Endothelial cell of umbilical vein (primary cell): ENCODE measurements at regions not wholly inside any gene's neighbourhood (a gene's known extent, or its start where the extent isn't known, plus 50 kb on each side); places are given as distances from the start of the nearest gene placed in this dataset.
"Not testable (repeated sequence)": the region's sequence is repeated elsewhere in the genome, so short reads cannot be mapped to it uniquely, and the experiment has no call there.

Experiments used
- BruUV-seq: library from RNA; stranded (reverse); fragments of 400-500 nt; replicated peaks from 2 replicates; lab custom pipeline; 2021; lab: Mats Ljungman, UMichigan
- CTCF ChIA-PET: fragments of 300-600, 350-600 bp; sonication (Branson Sonifier 250); formaldehyde crosslinking; loops from one replicate; lab custom pipeline; 2021; ENCODE audit warnings: antibody characterized with exemption, inconsistent platforms; lab: Charles Lee
- POLR2A ChIA-PET: fragments of 300-600, 350-600 bp; sonication (Branson Sonifier 250); formaldehyde crosslinking; loops from one replicate; lab custom pipeline; 2021; ENCODE audit warnings: antibody characterized with exemption, inconsistent platforms; lab: Charles Lee
- DNase-seq: peaks from one replicate; pipeline ENCODE4 v3.0.0-alpha.2; 2011; ENCODE audit warnings: low read depth, low spot score
- FAIRE-seq: peaks from 2 replicates; lab custom pipeline; 2011; peaks lifted over from hg19 to GRCh38; lab: Jason Lieb, UNC
- H2AFZ ChIP-seq: 2 replicates; pipeline ENCODE4 v1.6.0; 2012; ENCODE audit warnings: low read depth, low read length, control low read depth, inconsistent platforms
- H3K27ac ChIP-seq: 2 replicates; pipeline ENCODE4 v1.5.1; 2011; ENCODE audit warnings: low read depth, mild to moderate bottlenecking, control low read depth, low read length, moderate library complexity; ENCODE audit not compliant: insufficient read depth
- H3K27me3 ChIP-seq, 2 experiments: 2 replicates each; pipeline versions ENCODE4 v1.6.0 to v1.6.1; 2011; ENCODE audit warnings: low read length in 2 of 2, mixed read lengths in 1 of 2; ENCODE audit not compliant: control insufficient read depth in 2 of 2, insufficient read depth in 2 of 2
- H3K36me3 ChIP-seq, 2 experiments: 2 replicates in 1 of 2; 3 replicates in 1 of 2; pipeline ENCODE4 v1.5.1; 2011; ENCODE audit warnings: low read length in 2 of 2, mild to moderate bottlenecking in 1 of 2, moderate library complexity in 1 of 2; ENCODE audit not compliant: control insufficient read depth in 2 of 2, insufficient read depth in 2 of 2; ENCODE audit errors: extremely low read depth in 1 of 2
- H3K4me1 ChIP-seq: 3 replicates; pipeline ENCODE4 v1.5.1; 2011; ENCODE audit warnings: mild to moderate bottlenecking, low read length; ENCODE audit not compliant: control insufficient read depth, insufficient read depth; ENCODE audit errors: extremely low read depth
- H3K4me2 ChIP-seq: 2 replicates; pipeline ENCODE4 v1.6.1; 2011; ENCODE audit warnings: low read length, control low read depth, mixed read lengths; ENCODE audit not compliant: insufficient read depth
- H3K4me3 ChIP-seq, 3 experiments: fragments of 200-600 bp in 1 of 3; sonication (generic), shearing (Covaris generic) in 1 of 3; replicated peaks in 1 of 3; 2 replicates each; pipeline ENCODE4 v1.5.1; 2011 to 2016; ENCODE audit warnings: control low read depth in 3 of 3, low read length in 3 of 3, mild to moderate bottlenecking in 2 of 3, inconsistent platforms in 1 of 3, low read depth in 1 of 3, moderate library complexity in 1 of 3; ENCODE audit not compliant: insufficient read depth in 1 of 3
- H3K79me2 ChIP-seq: 2 replicates; pipeline ENCODE4 v1.6.0; 2012; ENCODE audit warnings: low read length, inconsistent platforms; ENCODE audit not compliant: control insufficient read depth, insufficient read depth
- H3K9ac ChIP-seq: replicated peaks from 2 replicates; pipeline ENCODE3; 2011; ENCODE audit warnings: low read length, control low read depth; ENCODE audit not compliant: insufficient read depth; ENCODE audit errors: extremely low read depth
- H3K9me1 ChIP-seq: replicated peaks from 3 replicates; pipeline ENCODE4 v1.6.0; 2011; ENCODE audit warnings: mild to moderate bottlenecking, low read length; ENCODE audit not compliant: control insufficient read depth, insufficient read depth; ENCODE audit errors: extremely low read depth
- H3K9me3 ChIP-seq: replicated peaks from 2 replicates; pipeline ENCODE4 v1.5.1; 2012; ENCODE audit warnings: low read length, inconsistent platforms; ENCODE audit not compliant: control insufficient read depth, insufficient read depth
- H4K20me1 ChIP-seq: replicated peaks from 2 replicates; pipeline ENCODE3; 2011; ENCODE audit warnings: mild to moderate bottlenecking, low read length; ENCODE audit not compliant: control insufficient read depth, insufficient read depth; ENCODE audit errors: extremely low read depth
- CTCF ChIP-seq, 2 donors: IDR thresholded peaks; 1 replicate in 1 of 2; 2 replicates in 1 of 2; pipeline ENCODE4 v1.5.1; 2011; ENCODE audit warnings: low read length in 2 of 2, mild to moderate bottlenecking in 2 of 2, moderate library complexity in 2 of 2, control low read depth in 1 of 2, inconsistent platforms in 1 of 2, low read depth in 1 of 2; ENCODE audit not compliant: insufficient read depth in 1 of 2; ENCODE audit errors: extremely low read depth in 1 of 2
- EZH2 ChIP-seq: IDR thresholded peaks from 2 replicates; pipeline ENCODE4 v1.6.1; 2012; ENCODE audit warnings: borderline replicate concordance, low read depth, mild to moderate bottlenecking, moderate library complexity, low read length, inconsistent platforms; ENCODE audit not compliant: severe bottlenecking
- FOS ChIP-seq: IDR thresholded peaks from 2 replicates; pipeline ENCODE4 v1.6.1; 2011; ENCODE audit warnings: mild to moderate bottlenecking, low read length, moderate library complexity, borderline replicate concordance; ENCODE audit not compliant: insufficient read depth
- GATA2 ChIP-seq: IDR thresholded peaks from 2 replicates; pipeline ENCODE4 v1.7.0; 2011; ENCODE audit warnings: low read depth, mild to moderate bottlenecking, moderate library complexity, mixed read lengths, low read length; ENCODE audit not compliant: insufficient read length, insufficient read depth
- JUN ChIP-seq: IDR thresholded peaks from 2 replicates; pipeline ENCODE4 v1.6.1; 2011; ENCODE audit warnings: borderline replicate concordance, low read depth; ENCODE audit not compliant: insufficient read length, insufficient read depth
- MAX ChIP-seq: IDR thresholded peaks from 2 replicates; pipeline ENCODE4 v1.6.1; 2011; ENCODE audit not compliant: insufficient read depth, insufficient read length
- MYC ChIP-seq: IDR thresholded peaks from one replicate; pipeline ENCODE4 v1.6.1; 2011; ENCODE audit warnings: mild to moderate bottlenecking, low read depth, low read length
- POLR2A ChIP-seq: IDR thresholded peaks from 2 replicates; pipeline ENCODE4 v1.6.1; 2012; ENCODE audit warnings: low read depth, mild to moderate bottlenecking, control low read depth, low read length
- POLR2AphosphoS5 ChIP-seq: IDR thresholded peaks from 2 replicates; pipeline ENCODE4 v1.6.1; 2012; ENCODE audit warnings: low read depth, mild to moderate bottlenecking, control low read depth, low read length, moderate library complexity; ENCODE audit not compliant: insufficient read depth
- dilution Hi-C: fragments of 300-500 bp; cut with MboI; formaldehyde crosslinking; loops from one replicate; pipeline ENCODE4 v1.15.0; 2019; ENCODE audit warnings: low sequenced_read_pairs; ENCODE audit not compliant: extremely low pct_ligation_motif_present
- intact Hi-C: fragments of 100-400 bp; cut with micrococcal nuclease; formaldehyde crosslinking; loops from one replicate; pipeline ENCODE4 v1.10.0; 2022

GRCh38 chr5:175335691-175336090 lies 108.3 kb downstream of the DRD1 start:
- Histone ChIP-seq H3K9me1 (no peaks in the 10 kb centered on the region), H3K9ac (no peak overlapping the region), H4K20me1 (no peaks in the 10 kb centered on the region), H2AFZ (no peak overlapping the region), H3K27ac (no peak overlapping the region), H3K79me2 (no peaks in the 10 kb centered on the region), H3K9me3 (peaks cover 2% of the 10 kb centered on the region), H3K4me1 (no peaks in the 10 kb centered on the region), H3K36me3 (no peaks in the 10 kb centered on the region), H3K4me2 (no peak overlapping the region), H3K27me3 (no peaks in the 10 kb centered on the region), H3K4me3 (no peak overlapping the region)
- intact Hi-C loops (no loop called here), dilution Hi-C loops (no loop called here)
- DNase-seq (no peak), FAIRE-seq (no peak)
- ChIA-PET POLR2A (no interaction called here), CTCF (no interaction called here)
- BruUV-seq = no TSS peak
- no peak for TF ChIP-seq POLR2AphosphoS5
- no peak for TF ChIP-seq JUN
- no peak for TF ChIP-seq EZH2
- no peak for TF ChIP-seq MAX
- no peak for TF ChIP-seq MYC
- no peak for TF ChIP-seq GATA2
- no peak for TF ChIP-seq POLR2A
- TF ChIP-seq FOS = no peak
- TF ChIP-seq CTCF (IDR thresholded peaks at IDR 0.05; ENCODE audit: extremely low read depth in 1 of 2, insufficient read depth in 1 of 2, low read depth in 1 of 2, low read length in 2 of 2) = no peak

GRCh38 chr5:175331173-175332036 lies 112.6 kb downstream of the DRD1 start:
- intact Hi-C loops, H3K4me2 ChIP-seq, H3K9ac ChIP-seq, H3K4me1 ChIP-seq, H3K27me3 ChIP-seq, H3K36me3 ChIP-seq, H2AFZ ChIP-seq, dilution Hi-C loops, H4K20me1 ChIP-seq, DNase-seq, H3K4me3 ChIP-seq, H3K79me2 ChIP-seq, H3K9me3 ChIP-seq, H3K9me1 ChIP-seq, CTCF ChIA-PET, FAIRE-seq, H3K27ac ChIP-seq, BruUV-seq, POLR2A ChIA-PET: not testable (repeated sequence)
